ENCODE measurements at regions not wholly inside any gene's neighbourhood (a gene's known extent, or its start where the extent isn't known, plus 50 kb on each side); places are given as distances from the start of the nearest gene placed in this dataset.
"Not testable (repeated sequence)": the region's sequence is repeated elsewhere in the genome, so short reads cannot be mapped to it uniquely, and the experiment has no call there.

GRCh38 chrX:17983389-17983788 lies 122.3 kb upstream of the RAI2 start:
- Histone ChIP-seq H2AFZ (ENCODE audit: low read length) (no peak overlapping the region), H3K27me3 (ENCODE audit: low read length) (peaks cover 23% of the 10 kb centered on the region), H3K4me3 (ENCODE audit: low read length) (no peak overlapping the region), H3K4me1 (ENCODE audit: insufficient read depth, low read length) (no peaks in the 10 kb centered on the region), H3K79me2 (ENCODE audit: low read length) (no peaks in the 10 kb centered on the region), H3K9ac (ENCODE audit: low read length) (no peak overlapping the region), H3K4me2 (ENCODE audit: low read length) (no peak overlapping the region), H3K36me3 (ENCODE audit: low read depth, low read length) (no peaks in the 10 kb centered on the region), H3F3A (ENCODE audit: low read length, unreplicated experiment) (no peaks in the 10 kb centered on the region), H3K9me2 (replicated peaks; ENCODE audit: low read length) (no peaks in the 10 kb centered on the region), H3K27ac (ENCODE audit: low read length) (no peak overlapping the region), H4K20me1 (ENCODE audit: low read length) (no peaks in the 10 kb centered on the region), H3K9me3 (ENCODE audit: low read length) (no peaks in the 10 kb centered on the region)
- TF ChIP-seq EZH2phosphoT487 (IDR thresholded peaks at IDR 0.05; ENCODE audit: borderline replicate concordance, low read length): no peak
- TF ChIP-seq EZH2 (IDR thresholded peaks at IDR 0.05; ENCODE audit: low read length, unreplicated experiment): no peak
- TF ChIP-seq CTCF (conservative IDR thresholded peaks at IDR 0.05; ENCODE audit: low read depth, low read length): no peak
- ChIA-PET POLR2A (ENCODE audit: unreplicated experiment) (no interaction called here), CTCF (no interaction called here)
- DNase-seq (no peak), ATAC-seq (no peak)
- no TSS peak for BruUV-seq (replicated peaks)
- intact Hi-C loops (cut with micrococcal nuclease): no loop called here

- H3K9ac ChIP-seq (ENCODE audit: low read length): no peak overlapping the region
- no peak overlapping the region for H3K27ac ChIP-seq (ENCODE audit: low read length)
- CTCF ChIA-PET: no interaction called here
- no peaks in the 10 kb centered on the region for H3K9me3 ChIP-seq (ENCODE audit: low read length)
- H3K4me1 ChIP-seq (ENCODE audit: insufficient read depth, low read length): no peaks in the 10 kb centered on the region
- H3K79me2 ChIP-seq (ENCODE audit: low read length): no peaks in the 10 kb centered on the region
- H3K36me3 ChIP-seq (ENCODE audit: low read depth, low read length): no peaks in the 10 kb centered on the region
- intact Hi-C loops (cut with micrococcal nuclease): no loop called here
- no peaks in the 10 kb centered on the region for H4K20me1 ChIP-seq (ENCODE audit: low read length)
- H3F3A ChIP-seq (ENCODE audit: low read length, unreplicated experiment): no peaks in the 10 kb centered on the region
- no peak for TF ChIP-seq EZH2phosphoT487 (IDR thresholded peaks at IDR 0.05; ENCODE audit: borderline replicate concordance, low read length)
- TF ChIP-seq CTCF (conservative IDR thresholded peaks at IDR 0.05; ENCODE audit: low read depth, low read length): no peak
- no peak for TF ChIP-seq EZH2 (IDR thresholded peaks at IDR 0.05; ENCODE audit: low read length, unreplicated experiment)
- POLR2A ChIA-PET (ENCODE audit: unreplicated experiment): no interaction called here
- no peak overlapping the region for H3K4me3 ChIP-seq (ENCODE audit: low read length)
- H3K4me2 ChIP-seq (ENCODE audit: low read length): no peak overlapping the region
- ATAC-seq (no peak), DNase-seq (no peak)
- no peaks in the 10 kb centered on the region for H3K9me2 ChIP-seq (replicated peaks; ENCODE audit: low read length)
- H3K27me3 ChIP-seq (ENCODE audit: low read length): peaks cover 35% of the 10 kb centered on the region
- BruUV-seq (replicated peaks): no TSS peak
- no peak overlapping the region for H2AFZ ChIP-seq (ENCODE audit: low read length)
These were observed 116.6 kb upstream of the RAI2 start for GRCh38 chrX:17977696-17978095.

GRCh38 chrX:17976955-17977354 lies 115.9 kb upstream of the RAI2 start:
- no peak for TF ChIP-seq EZH2 (IDR thresholded peaks at IDR 0.05; ENCODE audit: low read length, unreplicated experiment)
- no peak for TF ChIP-seq CTCF (conservative IDR thresholded peaks at IDR 0.05; ENCODE audit: low read depth, low read length)
- no peak for TF ChIP-seq EZH2phosphoT487 (IDR thresholded peaks at IDR 0.05; ENCODE audit: borderline replicate concordance, low read length)
- Histone ChIP-seq H3K9me2 (replicated peaks; ENCODE audit: low read length) (no peaks in the 10 kb centered on the region), H4K20me1 (ENCODE audit: low read length) (no peaks in the 10 kb centered on the region), H3F3A (ENCODE audit: low read length, unreplicated experiment) (no peaks in the 10 kb centered on the region), H3K36me3 (ENCODE audit: low read depth, low read length) (no peaks in the 10 kb centered on the region), H2AFZ (ENCODE audit: low read length) (no peak overlapping the region), H3K9ac (ENCODE audit: low read length) (no peak overlapping the region), H3K4me1 (ENCODE audit: insufficient read depth, low read length) (no peaks in the 10 kb centered on the region), H3K9me3 (ENCODE audit: low read length) (no peaks in the 10 kb centered on the region), H3K4me3 (ENCODE audit: low read length) (no peak overlapping the region), H3K27me3 (ENCODE audit: low read length) (peaks cover 39% of the 10 kb centered on the region), H3K27ac (ENCODE audit: low read length) (no peak overlapping the region), H3K79me2 (ENCODE audit: low read length) (no peaks in the 10 kb centered on the region), H3K4me2 (ENCODE audit: low read length) (no peak overlapping the region)
- no TSS peak for BruUV-seq (replicated peaks)
- intact Hi-C loops (cut with micrococcal nuclease): no loop called here
- DNase-seq (no peak), ATAC-seq (no peak)
- CTCF ChIA-PET: no interaction called here
- POLR2A ChIA-PET (ENCODE audit: unreplicated experiment): no interaction called here

GRCh38 chrX:17975349-17975748 lies 114.3 kb upstream of the RAI2 start:
- H3K4me1 ChIP-seq (ENCODE audit: insufficient read depth, low read length); POLR2A ChIA-PET (ENCODE audit: unreplicated experiment); H3F3A ChIP-seq (ENCODE audit: low read length, unreplicated experiment); intact Hi-C loops (cut with micrococcal nuclease); H4K20me1 ChIP-seq (ENCODE audit: low read length); BruUV-seq (replicated peaks); DNase-seq; CTCF ChIA-PET; ATAC-seq; H3K9me2 ChIP-seq (replicated peaks; ENCODE audit: low read length); H3K27ac ChIP-seq (ENCODE audit: low read length); H3K36me3 ChIP-seq (ENCODE audit: low read depth, low read length); H3K4me2 ChIP-seq (ENCODE audit: low read length); H3K4me3 ChIP-seq (ENCODE audit: low read length); H3K79me2 ChIP-seq (ENCODE audit: low read length); H3K9ac ChIP-seq (ENCODE audit: low read length); H3K9me3 ChIP-seq (ENCODE audit: low read length); H2AFZ ChIP-seq (ENCODE audit: low read length): not testable (repeated sequence)
- peaks cover 50% of the 10 kb centered on the region for H3K27me3 ChIP-seq (ENCODE audit: low read length)

All from PC-3 (cell line).